SK-N-SH treated with all-trans-retinoic acid at 6 μM for 48 hours (cell line): ENCODE measurements at regions not wholly inside any gene's neighbourhood (a gene's known extent, or its start where the extent isn't known, plus 50 kb on each side); places are given as distances from the start of the nearest gene placed in this dataset.

Source experiments
- ATAC-seq: fragments of 200-7000 bp; cut with Tn5 transposase; 3 replicates; pipeline ENCODE4 v1.9.1; 2020; ENCODE audit warnings: mild to moderate bottlenecking, moderate library complexity
- ARNTL ChIP-seq: fragments of 450-650 bp; formaldehyde crosslinking; IDR thresholded peaks from 2 replicates; pipeline ENCODE4 v1.5.0; 2020; ENCODE audit warnings: low read depth, mild to moderate bottlenecking, moderate library complexity, borderline replicate concordance
- CREB5 ChIP-seq: fragments of 250-450 bp; sonication (Bioruptor Pico); IDR thresholded peaks from 2 replicates; pipeline ENCODE4 v1.5.1; 2020; ENCODE audit warnings: low read depth, mild to moderate bottlenecking, moderate library complexity
- CSDC2 ChIP-seq: fragments of 250-450 bp; sonication (Bioruptor Pico); IDR thresholded peaks from 2 replicates; pipeline ENCODE4 v1.5.0; 2020; ENCODE audit warnings: mild to moderate bottlenecking, moderate library complexity
- CSRNP3 ChIP-seq: fragments of 250-450 bp; sonication (Bioruptor Pico); IDR thresholded peaks from 2 replicates; pipeline ENCODE4 v1.5.1; 2021; ENCODE audit warnings: mild to moderate bottlenecking, moderate library complexity
- ESRRG ChIP-seq: fragments of 250-450 bp; sonication (Bioruptor Pico); IDR thresholded peaks from 2 replicates; pipeline ENCODE4 v1.6.1; 2021; ENCODE audit warnings: mild to moderate bottlenecking
- GLIS3 ChIP-seq: fragments of 250-450 bp; sonication (Bioruptor Pico); IDR thresholded peaks from 2 replicates; pipeline ENCODE4 v1.5.0; 2020; ENCODE audit warnings: mild to moderate bottlenecking, moderate library complexity
- ISL1 ChIP-seq: fragments of 250-450 bp; sonication (Bioruptor Pico); IDR thresholded peaks from 2 replicates; pipeline ENCODE4 v2.1.2; 2022; ENCODE audit warnings: mild to moderate bottlenecking, moderate library complexity
- OSR1 ChIP-seq: fragments of 250-450 bp; sonication (Bioruptor Pico); IDR thresholded peaks from 2 replicates; pipeline ENCODE4 v1.8.0; 2022; ENCODE audit warnings: moderate library complexity, mild to moderate bottlenecking, inconsistent platforms
- PATZ1 ChIP-seq: fragments of 250-450 bp; sonication (Bioruptor Pico); IDR thresholded peaks from 2 replicates; pipeline ENCODE4 v1.8.0; 2020; ENCODE audit warnings: mild to moderate bottlenecking, moderate library complexity, borderline replicate concordance
- POU6F1 ChIP-seq: fragments of 250-450 bp; sonication (Bioruptor Pico); IDR thresholded peaks from 2 replicates; pipeline ENCODE4 v1.8.0; 2021; ENCODE audit warnings: low read depth, mild to moderate bottlenecking, moderate library complexity, borderline replicate concordance
- RARB ChIP-seq: fragments of 250-450 bp; sonication (Bioruptor Pico); IDR thresholded peaks from 2 replicates; pipeline ENCODE4 v1.8.0; 2021; ENCODE audit warnings: mild to moderate bottlenecking, moderate library complexity
- SNAI2 ChIP-seq: fragments of 250-450 bp; sonication (Bioruptor Pico); IDR thresholded peaks from 2 replicates; pipeline ENCODE4 v1.5.0; 2020; ENCODE audit warnings: mild to moderate bottlenecking, moderate library complexity
- TCF4 ChIP-seq: fragments of 250-450 bp; sonication (Bioruptor Pico); IDR thresholded peaks from 2 replicates; pipeline ENCODE4 v1.8.0; 2021; ENCODE audit warnings: mild to moderate bottlenecking, moderate library complexity, borderline replicate concordance
- TSHZ2 ChIP-seq: fragments of 250-450 bp; sonication (Bioruptor Pico); IDR thresholded peaks from 2 replicates; pipeline ENCODE4 v1.5.0; 2020; ENCODE audit warnings: mild to moderate bottlenecking, moderate library complexity
- ZC3H10 ChIP-seq: fragments of 250-450 bp; sonication (Bioruptor Pico); IDR thresholded peaks from 2 replicates; pipeline ENCODE4 v1.5.1; 2021; ENCODE audit warnings: mild to moderate bottlenecking, moderate library complexity
- ZFP3 ChIP-seq: fragments of 250-450 bp; sonication (Bioruptor Pico); IDR thresholded peaks from 2 replicates; pipeline ENCODE4 v1.5.0; 2020; ENCODE audit warnings: mild to moderate bottlenecking, moderate library complexity
- ZFP30 ChIP-seq: fragments of 450-650 bp; formaldehyde crosslinking; IDR thresholded peaks from 2 replicates; pipeline ENCODE4 v1.5.0; 2022; ENCODE audit warnings: mild to moderate bottlenecking, moderate library complexity
- ZNF565 ChIP-seq: fragments of 450-650 bp; formaldehyde crosslinking; conservative IDR thresholded peaks from 2 replicates; pipeline ENCODE4 v1.5.0; 2020; ENCODE audit warnings: low read depth, mild to moderate bottlenecking, moderate library complexity
- ZNF70 ChIP-seq: fragments of 450-650 bp; formaldehyde crosslinking; IDR thresholded peaks from 2 replicates; pipeline ENCODE4 v1.5.0; 2020; ENCODE audit warnings: mild to moderate bottlenecking, moderate library complexity

GRCh38 chr11:112555491-112556364 lies 295.1 kb upstream of the PLET1 start:
- peak; percentile 90 for ATAC-seq
- TF ChIP-seq SNAI2 (CRISPR knock-in tag) (no peak), CSDC2 (CRISPR knock-in tag) (no peak), ZC3H10 (no peak), ZNF565 (no peak), ZFP30 (no peak), ARNTL (CRISPR knock-in tag) (no peak), POU6F1 (no peak), GLIS3 (CRISPR knock-in tag) (no peak), TSHZ2 (CRISPR knock-in tag) (no peak), TCF4 (no peak), OSR1 (CRISPR knock-in tag) (no peak)

- no peak for ATAC-seq
- TF ChIP-seq ZNF70 (CRISPR knock-in tag) (no peak), ESRRG (CRISPR knock-in tag) (no peak), ZFP3 (no peak), OSR1 (CRISPR knock-in tag) (no peak)
Measured at GRCh38 chr11:112558691-112559090, 298.0 kb upstream of the PLET1 start.

- TF ChIP-seq TCF4 (no peak), CSRNP3 (CRISPR knock-in tag) (no peak), ESRRG (CRISPR knock-in tag) (no peak), PATZ1 (no peak), GLIS3 (CRISPR knock-in tag) (no peak), SNAI2 (CRISPR knock-in tag) (no peak)
- no peak for ATAC-seq
Measured at GRCh38 chr11:112563808-112564207, 303.1 kb upstream of the PLET1 start.

- peak; percentile 74 for ATAC-seq
- TF ChIP-seq CSDC2 (CRISPR knock-in tag) (no peak), ISL1 (CRISPR knock-in tag) (no peak), ZFP30 (no peak), RARB (CRISPR knock-in tag) (no peak), CREB5 (no peak), OSR1 (CRISPR knock-in tag) (no peak), PATZ1 (no peak), ZNF70 (CRISPR knock-in tag) (no peak), SNAI2 (CRISPR knock-in tag) (no peak), POU6F1 (no peak), CSRNP3 (CRISPR knock-in tag) (no peak), TCF4 (no peak), ZC3H10 (no peak)
Measured at GRCh38 chr11:112564228-112564955, 303.7 kb upstream of the PLET1 start.
